KOPT-K1 (cell line): ENCODE measurements at regions not wholly inside any gene's neighbourhood (a gene's known extent, or its start where the extent isn't known, plus 50 kb on each side); places are given as distances from the start of the nearest gene placed in this dataset.

ENCODE experiments used
- H3K27ac ChIP-seq: fragments of 200-600 bp; sonication (generic); 2 replicates; pipeline ENCODE4 v1.5.1; 2016; ENCODE audit warnings: antibody characterized with exemption, mild to moderate bottlenecking, low read depth, low read length; ENCODE audit not compliant: poor library complexity, severe bottlenecking
- H3K36me3 ChIP-seq: fragments of 200-600 bp; sonication (generic); 2 replicates; pipeline ENCODE4 v1.5.1; 2017; ENCODE audit warnings: antibody characterized with exemption, mild to moderate bottlenecking, low read length, moderate library complexity; ENCODE audit not compliant: insufficient read depth
- H3K9me3 ChIP-seq: fragments of 200-600 bp; sonication (generic); 2 replicates; pipeline ENCODE4 v1.5.1; 2017; ENCODE audit warnings: antibody characterized with exemption, low read length, mild to moderate bottlenecking; ENCODE audit not compliant: insufficient read depth, poor library complexity, severe bottlenecking

DNA sequence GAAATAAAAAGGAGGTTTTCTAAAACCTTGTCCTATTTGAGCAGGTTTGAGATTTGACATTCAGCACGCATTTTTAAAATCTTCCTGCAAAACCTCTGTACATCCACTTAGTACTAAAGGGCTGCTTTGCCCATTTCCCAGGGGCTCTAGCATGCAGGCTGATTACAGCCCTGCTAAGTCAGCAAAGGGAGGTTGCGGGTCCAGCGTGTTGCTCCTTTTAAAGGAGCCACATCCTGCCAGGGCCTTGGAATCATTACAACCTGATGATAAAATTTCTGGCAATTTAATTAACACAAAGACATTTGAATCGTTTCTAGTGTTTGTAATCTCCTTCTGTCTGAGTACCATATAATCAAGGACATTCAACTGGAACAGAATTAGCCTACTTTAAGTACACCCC lies 455.1 kb upstream of the CITED2 start:
- H3K36me3 ChIP-seq = no peaks in the 10 kb centered on the region
- H3K27ac ChIP-seq = no peak overlapping the region
- no peaks in the 10 kb centered on the region for H3K9me3 ChIP-seq

DNA sequence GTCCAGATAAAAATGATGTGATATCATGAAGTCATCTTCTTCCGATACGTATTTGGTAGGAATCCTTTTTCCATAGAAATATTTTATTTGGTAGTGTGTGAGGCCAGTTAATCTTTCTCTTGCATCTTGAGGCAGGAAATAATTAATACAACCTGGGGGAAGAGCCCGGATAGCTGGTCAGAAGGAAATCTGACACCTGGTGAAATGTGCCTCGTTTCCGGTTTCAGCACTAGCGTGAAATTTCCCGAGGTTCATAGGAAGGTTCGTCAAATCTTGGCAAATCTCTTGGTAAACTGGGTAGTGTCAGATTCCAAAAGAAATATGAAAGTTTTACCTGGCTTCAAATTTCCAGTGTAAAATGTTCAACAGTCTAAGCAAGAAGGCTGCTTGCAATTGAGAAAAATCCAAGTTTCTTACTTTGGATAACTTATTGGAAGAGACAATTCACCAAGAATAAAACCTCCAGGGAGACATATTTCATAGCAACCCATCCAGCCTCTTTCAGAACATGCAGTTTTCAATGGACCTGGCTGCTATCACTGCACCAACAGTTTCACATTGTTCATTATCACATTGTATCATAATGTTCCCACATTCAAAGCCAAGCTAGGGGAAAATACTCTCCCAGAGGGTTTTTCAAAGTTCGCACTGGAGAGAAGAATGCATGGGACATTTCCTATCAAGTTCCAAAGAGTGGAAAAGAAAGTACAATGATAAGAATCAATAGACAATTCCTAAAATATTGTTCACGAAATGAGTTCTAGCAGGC lies 454.5 kb upstream of the CITED2 start:
- no peaks in the 10 kb centered on the region for H3K36me3 ChIP-seq
- H3K27ac ChIP-seq = no peak overlapping the region
- H3K9me3 ChIP-seq = no peaks in the 10 kb centered on the region

DNA sequence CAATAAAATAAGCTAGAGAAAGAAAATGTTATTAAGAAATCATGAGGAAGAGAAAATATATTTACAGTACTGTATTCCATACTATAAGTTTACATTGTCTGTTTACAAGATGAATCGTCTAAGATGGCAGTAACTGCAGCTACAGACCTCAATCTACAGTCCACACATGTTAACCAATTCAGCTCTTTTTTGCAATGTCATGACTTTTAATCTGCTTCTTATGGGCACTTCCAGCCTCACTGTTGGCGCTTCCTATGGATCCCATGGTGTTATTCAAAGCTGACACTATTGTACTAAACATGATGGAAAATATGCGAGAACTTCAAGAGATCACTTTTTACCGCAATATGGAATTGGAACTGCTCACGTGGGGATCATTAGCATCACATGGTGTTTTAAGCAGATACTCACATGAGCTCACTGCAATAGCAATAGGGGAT lies 451.5 kb upstream of the CITED2 start:
- no peaks in the 10 kb centered on the region for H3K36me3 ChIP-seq
- H3K9me3 ChIP-seq = no peaks in the 10 kb centered on the region
- H3K27ac ChIP-seq = no peak overlapping the region

DNA sequence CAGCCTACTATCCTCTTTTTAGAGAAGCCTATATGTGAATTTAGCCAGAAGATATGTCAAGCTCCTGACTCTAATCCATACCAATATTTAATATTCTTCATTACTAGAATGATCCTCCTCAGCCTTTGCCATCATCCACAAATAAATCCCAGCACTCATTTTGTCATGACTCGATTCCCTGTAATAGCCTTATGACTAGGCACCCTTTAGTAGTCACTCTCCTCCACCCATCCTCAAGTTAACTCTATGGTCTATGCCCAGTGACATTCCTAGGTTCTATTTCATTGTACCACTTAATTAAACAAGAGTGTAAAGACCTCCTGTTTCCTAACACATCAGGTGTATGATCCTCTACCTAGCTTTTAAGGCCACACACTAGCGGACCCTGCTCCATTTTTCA lies 450.4 kb upstream of the CITED2 start:
- Histone ChIP-seq H3K9me3 (no peaks in the 10 kb centered on the region), H3K27ac (no peak overlapping the region), H3K36me3 (no peaks in the 10 kb centered on the region)

DNA sequence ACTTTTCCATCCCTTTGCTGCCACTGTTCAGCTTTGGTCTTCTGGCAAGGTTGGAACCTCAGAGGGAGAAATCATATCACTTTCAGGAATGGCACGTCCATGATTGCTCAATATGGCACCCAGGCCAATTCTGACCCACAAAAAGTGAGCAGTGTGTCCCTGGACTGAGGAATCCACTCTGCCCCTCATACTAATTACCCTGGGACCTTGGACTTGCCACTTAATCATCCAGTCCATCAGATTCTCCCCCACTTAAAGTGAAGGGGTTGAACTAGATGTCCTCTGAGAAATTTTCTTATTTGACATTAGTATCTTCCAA lies 449.3 kb upstream of the CITED2 start:
- no peaks in the 10 kb centered on the region for H3K9me3 ChIP-seq
- no peak overlapping the region for H3K27ac ChIP-seq
- H3K36me3 ChIP-seq = no peaks in the 10 kb centered on the region

DNA sequence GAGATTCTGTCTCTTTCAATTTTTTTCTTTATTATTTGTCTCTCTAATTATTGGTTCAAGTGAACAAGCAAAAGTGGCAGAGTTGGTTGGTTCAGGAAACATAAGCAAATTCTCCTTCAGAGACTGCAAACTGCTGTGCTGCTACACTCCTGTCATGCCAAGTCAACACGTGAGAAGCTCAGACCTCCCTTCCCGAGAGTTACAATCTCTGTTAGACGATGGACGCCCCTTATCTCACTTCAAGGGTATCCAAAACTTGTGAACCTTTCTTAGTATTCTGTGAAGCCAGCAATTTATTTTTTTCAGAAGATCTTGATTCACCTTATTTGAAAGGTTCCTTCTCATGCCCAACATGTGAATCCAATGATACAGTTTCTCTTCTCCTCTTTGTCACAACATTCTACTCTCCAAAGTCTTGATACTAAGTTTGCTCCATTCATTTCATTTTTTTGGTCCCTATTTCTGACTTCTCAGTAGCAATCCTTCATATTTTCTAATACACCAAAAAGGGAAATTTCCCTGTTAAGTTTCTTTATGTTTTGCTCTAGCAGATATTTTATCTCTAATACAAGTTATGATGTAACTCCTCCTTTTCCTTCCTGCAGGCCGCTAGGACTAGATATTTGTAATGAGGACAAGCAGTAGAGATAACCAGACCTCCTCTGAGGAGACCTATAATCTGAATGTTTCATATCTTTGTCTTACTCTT lies 448.8 kb upstream of the CITED2 start:
- no peaks in the 10 kb centered on the region for H3K36me3 ChIP-seq
- H3K9me3 ChIP-seq = no peaks in the 10 kb centered on the region
- H3K27ac ChIP-seq = no peak overlapping the region

DNA sequence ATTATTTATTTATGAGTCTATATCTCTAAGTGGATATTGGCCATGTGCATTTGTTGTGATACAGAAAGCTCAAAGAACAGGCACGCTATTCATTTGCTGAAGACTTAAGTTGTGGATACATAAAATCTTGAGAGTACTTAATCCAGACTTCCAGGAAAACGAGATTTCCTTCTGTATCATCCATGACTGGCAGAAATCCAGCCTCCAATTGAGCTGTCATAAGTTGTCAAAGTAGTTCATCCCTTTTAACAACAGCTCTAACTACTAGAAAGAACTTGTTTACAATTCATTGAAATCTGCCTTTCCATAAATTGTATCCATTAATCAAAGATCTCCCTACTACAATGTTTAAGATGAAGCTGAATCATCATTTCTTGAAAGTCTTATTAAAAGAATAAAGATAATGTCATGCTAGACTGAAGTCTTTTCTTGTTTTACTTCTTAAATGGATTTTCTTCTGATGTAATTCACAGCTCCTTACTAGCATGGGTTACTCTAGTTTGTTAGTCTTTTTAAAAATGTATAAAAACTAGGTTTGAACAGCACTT lies 447.3 kb upstream of the CITED2 start:
- Histone ChIP-seq H3K36me3 (no peaks in the 10 kb centered on the region), H3K27ac (no peak overlapping the region)

DNA sequence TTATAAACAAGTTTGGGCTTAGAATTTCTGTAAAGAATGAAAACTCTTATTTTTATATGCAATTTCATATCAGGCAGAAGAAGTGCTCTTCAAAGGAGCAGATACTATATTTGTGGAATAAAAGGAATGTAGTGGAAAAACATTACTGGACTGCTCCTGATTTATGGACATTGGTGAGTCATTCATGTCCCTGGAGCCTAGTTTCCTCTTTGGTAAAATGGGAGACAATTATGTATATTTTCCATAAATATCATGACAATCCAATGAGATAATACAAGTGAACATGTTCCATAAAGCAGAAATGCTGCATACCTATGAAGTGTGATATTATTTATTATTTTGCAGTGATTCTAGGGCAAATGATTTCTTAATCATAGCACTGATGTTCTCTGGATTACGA lies 445.8 kb upstream of the CITED2 start:
- Histone ChIP-seq H3K27ac (no peak overlapping the region), H3K36me3 (no peaks in the 10 kb centered on the region), H3K9me3 (no peaks in the 10 kb centered on the region)

More for the DNA sequence above, 447.3 kb upstream of the CITED2 start:
- H3K9me3 ChIP-seq = no peaks in the 10 kb centered on the region

DNA sequence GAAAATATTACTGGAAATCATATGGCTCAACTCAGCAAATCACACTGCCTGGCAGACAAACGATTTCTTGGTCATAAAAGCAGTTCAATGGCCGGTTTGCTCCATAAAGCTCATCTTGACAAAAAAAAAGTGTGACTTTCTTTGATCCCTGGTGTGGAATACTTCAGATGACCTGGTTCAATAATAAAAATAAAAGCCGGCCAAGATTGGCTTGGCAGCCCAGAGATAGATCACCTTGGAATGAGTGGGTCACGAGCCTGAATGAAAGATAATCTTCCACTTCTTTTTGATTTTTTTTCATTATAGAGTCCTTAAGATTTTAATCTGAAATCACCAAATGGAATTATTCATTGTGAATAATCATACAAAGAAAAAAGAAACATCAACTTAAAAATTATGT lies 445.3 kb upstream of the CITED2 start:
- Histone ChIP-seq H3K36me3 (no peaks in the 10 kb centered on the region), H3K9me3 (no peaks in the 10 kb centered on the region), H3K27ac (no peak overlapping the region)

DNA sequence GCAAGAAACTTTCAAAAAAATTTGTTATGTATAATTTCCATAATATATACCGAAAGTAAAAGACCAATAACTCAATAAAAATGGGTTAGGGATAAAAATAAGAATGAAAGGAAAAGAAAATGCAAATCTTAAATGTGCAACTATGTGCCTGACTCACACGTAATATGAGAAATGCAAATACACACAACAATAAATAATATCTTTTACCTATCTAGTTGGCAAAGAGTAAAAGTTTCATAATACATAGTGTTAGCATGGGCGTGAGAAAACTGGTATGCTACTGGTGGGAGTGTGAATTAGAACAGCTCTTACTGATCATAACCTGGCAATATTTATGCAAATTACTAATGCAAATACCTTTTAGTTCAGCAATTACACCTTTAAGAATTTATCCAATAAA lies 438.5 kb upstream of the CITED2 start:
- Histone ChIP-seq H3K9me3 (no peaks in the 10 kb centered on the region), H3K27ac (no peak overlapping the region), H3K36me3 (no peaks in the 10 kb centered on the region)

DNA sequence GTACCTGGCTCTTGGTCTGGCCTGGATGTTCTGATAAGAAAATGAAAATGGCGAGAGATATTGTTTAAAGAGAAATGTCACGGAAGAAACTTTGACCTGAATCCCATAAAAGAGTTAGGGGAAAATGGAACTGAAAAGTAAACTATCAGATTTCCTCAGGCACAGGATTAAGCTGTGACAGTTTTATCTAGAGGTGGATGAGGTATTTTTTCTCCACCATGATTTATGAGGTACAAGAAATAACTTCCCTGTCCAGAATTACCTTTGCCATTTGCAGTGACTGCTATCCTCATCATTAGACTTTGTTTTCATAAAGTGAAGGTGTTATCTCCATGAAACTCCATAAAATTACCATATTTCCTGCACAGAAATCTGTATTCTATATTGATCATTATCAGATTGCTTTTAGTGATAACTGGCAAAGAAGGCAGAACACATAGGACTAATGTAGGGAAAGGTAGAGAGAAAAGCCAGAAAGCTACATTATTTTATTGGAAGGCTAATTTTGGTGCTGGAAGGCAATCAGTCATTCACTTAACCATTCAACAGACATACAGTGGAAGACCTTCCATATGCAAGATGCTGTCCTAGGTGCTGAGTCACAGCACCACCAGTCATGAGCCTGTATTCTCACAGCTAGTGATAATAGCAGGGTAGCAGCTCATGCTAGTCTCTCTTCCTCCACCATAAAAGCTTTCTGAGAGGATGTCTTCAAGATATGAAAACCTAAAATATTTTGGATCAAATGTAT lies 427.3 kb upstream of the CITED2 start:
- Histone ChIP-seq H3K36me3 (no peaks in the 10 kb centered on the region), H3K9me3 (peaks cover 6% of the 10 kb centered on the region), H3K27ac (no peak overlapping the region)

DNA sequence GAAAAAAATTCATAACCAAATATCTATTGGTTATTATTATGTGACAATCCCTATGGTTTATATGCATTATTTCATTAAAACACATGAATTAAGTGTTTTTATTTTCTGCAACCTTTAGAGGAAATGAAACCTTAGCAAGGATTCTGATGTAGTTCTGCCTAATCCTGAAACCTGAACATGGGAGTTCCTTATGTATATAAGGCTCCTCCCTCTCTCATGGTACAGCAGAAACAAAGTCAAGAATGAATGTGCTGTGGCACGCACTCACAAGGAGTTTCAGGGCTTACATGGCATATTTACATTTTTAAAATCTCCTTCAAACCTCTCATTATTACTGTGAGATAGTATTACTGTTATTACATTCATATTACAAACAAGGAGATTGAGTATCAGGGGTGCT lies 426.4 kb upstream of the CITED2 start:
- Histone ChIP-seq H3K27ac (no peak overlapping the region), H3K36me3 (no peaks in the 10 kb centered on the region), H3K9me3 (peaks cover 6% of the 10 kb centered on the region)

DNA sequence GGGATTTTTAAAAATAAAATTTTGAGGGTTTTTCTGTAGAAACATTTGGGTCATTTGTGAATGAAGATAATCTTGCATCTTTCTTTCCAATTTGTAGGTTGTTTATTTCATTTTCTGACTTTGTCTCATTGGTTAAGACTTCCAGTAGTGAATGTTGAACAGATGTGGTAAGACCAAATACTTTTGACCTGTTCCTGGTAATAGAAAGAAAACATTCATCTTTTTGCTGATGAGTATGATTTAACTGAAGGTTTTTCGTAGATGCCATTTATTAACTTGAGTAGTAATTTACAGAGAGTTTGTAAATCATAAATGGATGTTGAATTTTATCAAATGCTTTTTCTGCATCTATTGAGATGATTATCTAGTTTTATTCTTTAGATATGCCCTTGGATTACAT lies 416.1 kb upstream of the CITED2 start:
- Histone ChIP-seq H3K27ac (no peak overlapping the region), H3K9me3 (no peaks in the 10 kb centered on the region)

DNA sequence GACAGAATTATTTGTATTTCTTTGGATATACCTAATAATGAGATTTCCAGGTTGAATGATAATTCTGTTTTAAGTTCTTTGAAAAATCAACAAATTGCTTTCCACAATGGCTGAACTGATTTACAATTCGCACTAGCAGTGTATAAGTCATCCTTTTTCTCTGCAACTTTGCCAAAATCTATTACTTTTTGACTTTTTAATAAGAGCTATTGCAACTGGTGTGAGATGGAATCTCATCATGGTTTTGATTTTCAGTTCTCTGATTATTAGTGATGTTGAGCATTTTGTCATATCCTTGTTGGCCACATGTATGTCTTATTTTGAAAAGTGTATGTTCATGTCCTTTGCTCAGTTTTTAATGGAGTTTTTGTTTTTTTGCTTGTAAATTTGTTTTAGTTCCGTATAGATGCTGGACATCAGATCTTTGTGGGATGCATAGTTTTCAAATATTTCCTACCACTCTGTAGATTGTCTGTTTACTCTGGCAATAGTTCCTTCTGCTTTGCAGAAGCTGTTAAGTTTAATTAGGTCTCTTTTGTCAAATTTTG lies 409.8 kb upstream of the CITED2 start:
- H3K36me3 ChIP-seq = no peaks in the 10 kb centered on the region
- H3K9me3 ChIP-seq = no peaks in the 10 kb centered on the region
- H3K27ac ChIP-seq = no peak overlapping the region

More for the DNA sequence above, 416.1 kb upstream of the CITED2 start:
- no peaks in the 10 kb centered on the region for H3K36me3 ChIP-seq
